PFSK-1 (cell line): ENCODE measurements at regions not wholly inside any gene's neighbourhood (a gene's known extent, or its start where the extent isn't known, plus 50 kb on each side); places are given as distances from the start of the nearest gene placed in this dataset.

Experiments
- POLR2AphosphoS5 ChIP-seq: IDR thresholded peaks from 2 replicates; pipeline ENCODE4 v1.6.1; 2012; ENCODE audit warnings: low read depth, mild to moderate bottlenecking, control low read depth, low read length, moderate library complexity
- SIN3A ChIP-seq: IDR thresholded peaks from 2 replicates; pipeline ENCODE4 v1.6.1; 2012; ENCODE audit warnings: mild to moderate bottlenecking, low read length, moderate library complexity, borderline replicate concordance; ENCODE audit not compliant: insufficient read depth
- TAF1 ChIP-seq: IDR thresholded peaks from 2 replicates; pipeline ENCODE4 v1.6.1; 2012; ENCODE audit warnings: low read length, control low read depth, borderline replicate concordance; ENCODE audit not compliant: insufficient read depth
- TF ChIP-seq, protein P1 (sequence below), 2 experiments: IDR thresholded peaks; 2 replicates each; pipeline versions ENCODE4 v1.6.1 to v1.8.0; 2011 to 2012; ENCODE audit warnings: low read depth in 2 of 2, low read length in 2 of 2, control low read depth in 1 of 2, inconsistent platforms in 1 of 2, mild to moderate bottlenecking in 1 of 2, moderate library complexity in 1 of 2; ENCODE audit not compliant: insufficient read depth in 1 of 2

GRCh38 chr4:38330936-38331335 lies 333.1 kb upstream of the KLF3 start:
- TF ChIP-seq, protein P1, sequence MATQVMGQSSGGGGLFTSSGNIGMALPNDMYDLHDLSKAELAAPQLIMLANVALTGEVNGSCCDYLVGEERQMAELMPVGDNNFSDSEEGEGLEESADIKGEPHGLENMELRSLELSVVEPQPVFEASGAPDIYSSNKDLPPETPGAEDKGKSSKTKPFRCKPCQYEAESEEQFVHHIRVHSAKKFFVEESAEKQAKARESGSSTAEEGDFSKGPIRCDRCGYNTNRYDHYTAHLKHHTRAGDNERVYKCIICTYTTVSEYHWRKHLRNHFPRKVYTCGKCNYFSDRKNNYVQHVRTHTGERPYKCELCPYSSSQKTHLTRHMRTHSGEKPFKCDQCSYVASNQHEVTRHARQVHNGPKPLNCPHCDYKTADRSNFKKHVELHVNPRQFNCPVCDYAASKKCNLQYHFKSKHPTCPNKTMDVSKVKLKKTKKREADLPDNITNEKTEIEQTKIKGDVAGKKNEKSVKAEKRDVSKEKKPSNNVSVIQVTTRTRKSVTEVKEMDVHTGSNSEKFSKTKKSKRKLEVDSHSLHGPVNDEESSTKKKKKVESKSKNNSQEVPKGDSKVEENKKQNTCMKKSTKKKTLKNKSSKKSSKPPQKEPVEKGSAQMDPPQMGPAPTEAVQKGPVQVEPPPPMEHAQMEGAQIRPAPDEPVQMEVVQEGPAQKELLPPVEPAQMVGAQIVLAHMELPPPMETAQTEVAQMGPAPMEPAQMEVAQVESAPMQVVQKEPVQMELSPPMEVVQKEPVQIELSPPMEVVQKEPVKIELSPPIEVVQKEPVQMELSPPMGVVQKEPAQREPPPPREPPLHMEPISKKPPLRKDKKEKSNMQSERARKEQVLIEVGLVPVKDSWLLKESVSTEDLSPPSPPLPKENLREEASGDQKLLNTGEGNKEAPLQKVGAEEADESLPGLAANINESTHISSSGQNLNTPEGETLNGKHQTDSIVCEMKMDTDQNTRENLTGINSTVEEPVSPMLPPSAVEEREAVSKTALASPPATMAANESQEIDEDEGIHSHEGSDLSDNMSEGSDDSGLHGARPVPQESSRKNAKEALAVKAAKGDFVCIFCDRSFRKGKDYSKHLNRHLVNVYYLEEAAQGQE (IDR thresholded peaks at IDR 0.05; ENCODE audit: insufficient read depth in 1 of 2, low read depth in 2 of 2, low read length in 2 of 2): no peak
- TF ChIP-seq POLR2AphosphoS5: no peak
- no peak for TF ChIP-seq TAF1
- TF ChIP-seq SIN3A: no peak
